NT2/D1 (cell line): ENCODE measurements at regions not wholly inside any gene's neighbourhood (a gene's known extent, or its start where the extent isn't known, plus 50 kb on each side); places are given as distances from the start of the nearest gene placed in this dataset.
"Not testable (repeated sequence)": the region's sequence is repeated elsewhere in the genome, so short reads cannot be mapped to it uniquely, and the experiment has no call there.

Source experiments
- DNase-seq: peaks from one replicate; pipeline ENCODE4 v3.0.0-alpha.2; 2011; ENCODE audit warnings: low read depth, low spot score
- H3K27me3 ChIP-seq: 2 replicates; pipeline ENCODE4 v1.6.0; 2011; ENCODE audit warnings: mild to moderate bottlenecking; ENCODE audit not compliant: insufficient read length, insufficient read depth
- H3K36me3 ChIP-seq: 2 replicates; pipeline ENCODE4 v1.6.1; 2011; ENCODE audit warnings: mild to moderate bottlenecking, low read length, mixed read lengths; ENCODE audit not compliant: insufficient read depth, insufficient read length
- H3K4me1 ChIP-seq: 2 replicates; pipeline ENCODE4 v1.5.1; 2011; ENCODE audit not compliant: insufficient read depth, insufficient read length
- H3K4me3 ChIP-seq: 2 replicates; pipeline ENCODE4 v1.5.1; 2011; ENCODE audit warnings: low read depth; ENCODE audit not compliant: insufficient read length
- H3K9ac ChIP-seq: 2 replicates; pipeline ENCODE4 v1.6.0; 2011; ENCODE audit warnings: low read depth; ENCODE audit not compliant: insufficient read length
- H3K9me3 ChIP-seq: 2 replicates; pipeline ENCODE4 v1.5.1; 2011; ENCODE audit warnings: mild to moderate bottlenecking, low read length; ENCODE audit not compliant: insufficient read depth
- SUZ12 ChIP-seq: IDR thresholded peaks from 2 replicates; pipeline ENCODE4 v1.6.1; 2011; ENCODE audit not compliant: insufficient read length, insufficient read depth; ENCODE audit errors: extremely low read depth
- YY1 ChIP-seq: IDR thresholded peaks from 2 replicates; pipeline ENCODE4 v1.6.1; 2011; ENCODE audit not compliant: insufficient read length, insufficient read depth
- ZNF274 ChIP-seq: IDR thresholded peaks from 2 replicates; pipeline ENCODE4 v1.6.1; 2011; ENCODE audit warnings: mild to moderate bottlenecking, low read depth, low read length

- TF ChIP-seq SUZ12: no peak
- no peak for TF ChIP-seq YY1
- TF ChIP-seq ZNF274: no peak
- H3K27me3 ChIP-seq: no peaks in the 10 kb centered on the region
- DNase-seq: no peak
- no peak overlapping the region for H3K4me3 ChIP-seq
- no peak overlapping the region for H3K9ac ChIP-seq
- peaks cover 16% of the 10 kb centered on the region; the same call in 1 of the 2 replicates for H3K9me3 ChIP-seq
- no peaks in the 10 kb centered on the region for H3K4me1 ChIP-seq
- no peaks in the 10 kb centered on the region for H3K36me3 ChIP-seq
Observed at GRCh38 chr9:26665666-26666065, 226.9 kb downstream of the CAAP1 start.

- not testable (repeated sequence) for H3K4me1 ChIP-seq, H3K36me3 ChIP-seq, H3K27me3 ChIP-seq, H3K4me3 ChIP-seq, H3K9ac ChIP-seq, DNase-seq
- peaks cover 16% of the 10 kb centered on the region; the same call in 1 of the 2 replicates for H3K9me3 ChIP-seq
Observed at GRCh38 chr9:26664087-26664773, 228.4 kb downstream of the CAAP1 start.

GRCh38 chr9:26662476-26662875 is 230.1 kb downstream of the CAAP1 start:
- Histone ChIP-seq H3K27me3 (no peaks in the 10 kb centered on the region), H3K4me3 (no peak overlapping the region), H3K9me3 (peaks cover 16% of the 10 kb centered on the region; the same call in 1 of the 2 replicates), H3K4me1 (no peaks in the 10 kb centered on the region), H3K36me3 (no peaks in the 10 kb centered on the region), H3K9ac (no peak overlapping the region)
- DNase-seq: no peak
- TF ChIP-seq SUZ12 (no peak), YY1 (no peak), ZNF274 (no peak)

DNA sequence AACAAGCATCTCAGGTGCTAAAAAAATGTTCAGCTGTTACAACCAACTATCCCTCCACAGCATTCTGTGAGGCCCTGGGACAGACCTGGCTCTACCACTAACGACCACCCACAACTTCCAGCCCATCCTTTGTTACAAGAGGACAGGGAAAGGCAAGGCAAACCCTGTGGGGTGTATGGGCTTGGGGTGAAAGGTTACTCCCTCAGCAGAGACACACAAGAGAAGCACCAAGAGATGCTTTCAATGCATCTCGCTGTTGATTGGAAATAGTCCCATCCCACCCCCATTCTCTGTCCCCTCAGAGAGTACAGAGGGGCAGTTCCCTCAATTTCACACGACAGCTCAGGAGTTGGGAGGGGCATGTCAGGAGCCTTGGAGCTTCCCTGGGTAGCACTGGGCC is 234.1 kb downstream of the CAAP1 start:
- Histone ChIP-seq H3K4me1 (no peaks in the 10 kb centered on the region), H3K9ac (no peak overlapping the region), H3K4me3 (no peak overlapping the region), H3K27me3 (no peaks in the 10 kb centered on the region), H3K9me3 (0 out of 2 replicates have a peak, but pooled peaks cover 8% of the 10 kb centered on the region), H3K36me3 (no peaks in the 10 kb centered on the region)
- TF ChIP-seq SUZ12: no peak
- TF ChIP-seq YY1: no peak
- DNase-seq: no peak

DNA sequence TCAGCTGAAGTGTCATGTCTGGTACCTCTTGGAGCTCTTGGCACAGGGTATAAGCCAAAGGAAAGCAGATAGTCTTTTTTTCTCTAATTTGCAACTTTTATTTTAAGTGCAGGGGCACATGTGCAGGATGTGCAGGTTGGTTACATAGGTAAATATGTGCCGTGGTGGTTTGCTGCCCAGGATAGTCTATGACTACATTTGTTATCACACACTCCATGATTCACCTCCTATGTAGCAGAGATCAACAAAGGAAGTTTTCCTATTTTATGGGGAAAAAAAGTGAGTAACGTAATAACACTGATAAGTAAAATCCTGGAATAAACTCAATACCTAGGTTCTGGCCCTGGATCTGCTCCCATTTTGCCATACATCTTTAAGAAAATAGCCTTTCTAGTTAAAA is 234.6 kb downstream of the CAAP1 start:
- no peak overlapping the region for H3K4me3 ChIP-seq
- H3K27me3 ChIP-seq: no peaks in the 10 kb centered on the region
- no peaks in the 10 kb centered on the region for H3K36me3 ChIP-seq
- no peaks in the 10 kb centered on the region for H3K4me1 ChIP-seq
- no peak overlapping the region for H3K9ac ChIP-seq
- DNase-seq: no peak
- H3K9me3 ChIP-seq: 0 out of 2 replicates have a peak, but pooled peaks cover 8% of the 10 kb centered on the region
- no peak for TF ChIP-seq YY1
- no peak for TF ChIP-seq ZNF274
- TF ChIP-seq SUZ12: no peak

DNA sequence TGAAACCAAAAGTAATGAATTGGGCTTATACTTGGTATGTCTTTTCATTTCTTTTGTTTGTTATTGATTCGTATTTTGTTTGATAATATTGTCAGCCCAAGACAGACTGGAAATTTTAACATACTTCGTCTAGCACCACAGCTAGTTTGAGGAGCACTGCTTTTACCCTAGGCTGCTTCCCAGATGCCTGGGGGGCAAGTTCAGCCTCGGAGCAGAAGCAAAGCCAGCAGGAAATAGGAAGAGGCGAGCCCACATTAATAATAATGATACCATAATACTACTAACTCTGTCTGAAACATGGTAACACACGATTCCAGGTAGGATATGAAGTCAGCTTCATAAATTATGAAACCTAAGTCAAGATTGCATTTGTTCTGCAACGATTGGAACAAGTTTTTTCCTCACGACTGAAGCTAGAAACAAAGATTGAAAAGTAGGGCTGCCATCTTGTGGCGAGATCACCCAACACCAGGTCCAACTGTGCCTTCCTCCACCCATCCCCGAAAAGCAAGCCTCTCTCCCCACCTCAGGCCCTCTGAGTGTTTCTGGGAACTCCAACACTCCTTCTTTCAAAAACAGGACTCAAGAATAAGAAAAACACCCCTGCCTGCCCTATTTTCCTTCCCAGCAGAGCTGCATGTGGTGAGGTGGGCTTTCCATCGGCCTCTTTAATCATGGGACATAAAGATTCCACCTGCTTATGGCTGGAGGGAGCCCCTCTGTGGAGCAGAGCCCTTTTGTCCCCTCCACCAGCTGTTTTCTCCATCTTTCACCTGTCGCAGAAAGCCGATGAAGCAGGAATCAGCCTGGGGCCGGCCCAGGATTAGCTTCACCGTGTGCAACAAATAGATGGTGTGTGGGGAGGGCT is 236.4 kb downstream of the CAAP1 start:
- Histone ChIP-seq H3K9ac (no peak overlapping the region), H3K9me3 (no peaks in the 10 kb centered on the region), H3K27me3 (no peaks in the 10 kb centered on the region), H3K4me1 (no peaks in the 10 kb centered on the region), H3K36me3 (no peaks in the 10 kb centered on the region), H3K4me3 (no peak overlapping the region)
- TF ChIP-seq SUZ12 (no peak), ZNF274 (no peak), YY1 (no peak)
- peak; percentile 44 for DNase-seq

- H3K9ac ChIP-seq: no peak overlapping the region
- no peak for TF ChIP-seq YY1
- TF ChIP-seq ZNF274: no peak
- no peak for TF ChIP-seq SUZ12
- H3K4me3 ChIP-seq: no peak overlapping the region
- no peaks in the 10 kb centered on the region for H3K36me3 ChIP-seq
- no peaks in the 10 kb centered on the region for H3K9me3 ChIP-seq
- no peak for DNase-seq
- H3K4me1 ChIP-seq: no peaks in the 10 kb centered on the region
- no peaks in the 10 kb centered on the region for H3K27me3 ChIP-seq
Observed at GRCh38 chr9:26655166-26655565, 237.4 kb downstream of the CAAP1 start.
